Amygdala (tissue), 56 donors: ENCODE measurements at regions not wholly inside any gene's neighbourhood (a gene's known extent, or its start where the extent isn't known, plus 50 kb on each side); places are given as distances from the start of the nearest gene placed in this dataset.

Source experiments
- DNase-seq, 56 donors: peaks; one replicate each; lab custom pipeline; 2025; lab: John Stamatoyannopoulos, UW

DNA sequence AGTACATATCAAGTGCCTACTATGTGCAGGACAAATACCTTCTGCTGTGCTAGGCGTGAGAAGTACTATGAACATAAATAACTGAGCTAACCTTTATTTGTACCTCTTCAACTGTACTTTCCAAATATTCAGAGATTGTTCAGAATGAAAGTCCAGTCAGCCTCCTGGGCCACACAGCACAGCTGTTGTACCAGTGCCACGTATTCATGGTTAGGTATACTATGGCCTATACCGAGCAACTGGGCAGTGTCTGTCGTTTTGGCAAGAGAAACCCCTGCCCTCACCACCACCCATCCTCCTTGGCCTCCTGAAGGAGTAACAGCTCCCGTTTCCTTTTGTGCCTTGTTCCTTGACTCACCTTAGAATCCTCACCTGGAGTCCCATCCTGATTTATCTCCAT, 53.0 kb downstream of the RASSF10 start:
- no peak for DNase-seq

DNA sequence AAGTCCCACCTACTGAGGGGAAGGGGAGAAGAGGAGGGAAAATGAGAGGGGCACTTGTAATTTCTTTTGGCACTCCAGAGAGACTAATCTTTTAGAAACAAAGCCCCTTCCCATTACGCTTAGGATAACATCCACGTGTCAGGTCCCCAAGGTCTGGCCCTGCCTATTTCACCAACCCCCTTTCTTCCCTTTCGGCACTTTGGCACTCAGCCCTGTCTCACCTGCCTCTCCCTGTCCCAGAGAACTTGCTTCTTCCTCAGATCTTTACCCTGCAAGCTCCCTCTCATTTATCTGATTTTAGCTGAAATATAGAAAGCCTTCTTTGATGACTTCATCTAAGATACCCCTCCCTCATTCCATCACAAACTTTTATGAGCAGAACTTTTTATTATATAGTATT, 55.5 kb downstream of the RASSF10 start:
- no peak for DNase-seq

DNA sequence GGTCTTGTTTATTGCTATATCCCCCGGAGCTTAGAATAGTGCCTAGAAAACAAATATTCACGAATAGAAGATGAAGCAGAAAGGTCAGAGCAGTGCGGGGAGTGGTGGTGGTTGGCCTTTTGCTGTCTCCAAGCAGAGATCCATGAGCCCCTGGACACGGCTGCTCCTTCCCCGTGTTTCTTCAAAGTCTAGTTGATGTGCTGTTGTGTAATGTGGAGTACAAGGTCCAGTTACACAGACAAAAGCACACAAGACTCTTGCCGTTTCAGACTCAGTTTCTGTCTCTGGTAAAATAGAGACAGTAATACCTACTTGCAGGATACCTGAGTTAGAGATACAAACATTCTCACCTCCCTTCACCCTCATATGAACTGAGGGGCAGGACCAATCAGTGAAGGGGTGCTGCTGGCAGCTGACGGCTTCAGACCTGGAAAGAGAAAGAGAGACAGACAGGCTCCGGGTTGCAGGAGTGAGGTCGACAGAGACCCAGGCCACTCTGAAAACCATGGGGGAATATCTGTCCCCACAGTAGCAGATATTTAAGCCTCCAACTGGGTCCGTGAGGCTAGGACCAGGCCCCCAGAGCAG, 56.2 kb downstream of the RASSF10 start:
- DNase-seq = no peak

DNA sequence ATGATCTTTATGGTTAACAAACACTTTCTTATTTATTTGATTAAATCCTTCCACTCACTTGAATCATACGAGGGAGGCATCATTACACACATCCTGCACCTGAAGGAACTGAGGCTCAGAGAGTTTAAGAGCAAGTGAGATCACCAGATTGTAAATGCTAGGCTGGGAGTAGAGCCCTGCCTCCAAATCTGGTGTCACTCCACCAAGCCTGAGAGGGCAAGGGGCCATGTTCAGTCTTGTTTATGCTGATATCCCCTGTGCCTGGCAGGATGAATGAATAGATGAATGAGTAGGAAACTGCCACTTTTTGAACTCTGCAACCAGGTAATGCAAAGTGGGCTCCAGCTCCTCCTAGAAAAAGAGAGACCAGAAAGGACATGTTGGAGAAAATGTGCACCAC, 59.1 kb downstream of the RASSF10 start:
- DNase-seq = no peak

DNA sequence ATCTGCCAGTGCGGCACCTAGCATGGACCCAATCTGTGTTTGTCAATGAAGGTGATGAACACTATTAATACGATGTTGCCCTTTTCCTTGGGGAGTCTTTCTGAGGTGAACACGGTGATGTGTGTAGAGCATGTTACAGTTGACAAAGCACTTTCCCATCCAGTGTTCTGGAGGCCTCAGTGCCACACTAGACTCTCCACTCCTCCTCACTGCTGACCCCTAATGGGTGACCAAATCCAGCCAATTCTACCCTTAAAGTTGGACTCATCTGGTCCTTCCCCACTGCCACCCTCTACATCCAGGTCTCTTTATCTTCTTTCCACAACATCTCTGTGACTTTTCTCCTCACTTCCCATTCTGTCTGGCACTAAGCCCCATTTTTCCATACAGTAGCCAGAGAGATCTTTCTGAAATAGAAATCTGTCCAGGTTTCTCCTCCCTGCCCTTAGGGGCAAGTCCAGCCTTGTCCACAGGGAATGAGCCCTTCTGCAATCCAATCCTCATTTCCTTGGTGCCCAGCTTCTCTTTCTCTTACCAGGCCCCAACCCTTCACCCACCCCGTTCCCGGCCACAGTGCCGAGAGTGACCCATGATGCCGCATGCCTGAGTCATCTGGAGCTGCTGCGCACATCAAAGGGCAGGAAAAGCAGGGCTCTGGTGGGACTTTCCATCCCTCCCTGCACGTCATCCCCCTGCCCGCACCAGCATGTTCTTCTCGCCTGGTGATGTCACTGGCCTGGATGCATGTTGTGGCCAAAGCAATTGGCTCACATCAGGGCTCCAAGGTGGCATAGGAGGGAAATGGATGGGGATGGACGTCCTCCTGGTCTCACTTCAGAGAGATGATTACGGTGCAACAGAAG, 64.2 kb downstream of the RASSF10 start:
- DNase-seq = no peak

DNA sequence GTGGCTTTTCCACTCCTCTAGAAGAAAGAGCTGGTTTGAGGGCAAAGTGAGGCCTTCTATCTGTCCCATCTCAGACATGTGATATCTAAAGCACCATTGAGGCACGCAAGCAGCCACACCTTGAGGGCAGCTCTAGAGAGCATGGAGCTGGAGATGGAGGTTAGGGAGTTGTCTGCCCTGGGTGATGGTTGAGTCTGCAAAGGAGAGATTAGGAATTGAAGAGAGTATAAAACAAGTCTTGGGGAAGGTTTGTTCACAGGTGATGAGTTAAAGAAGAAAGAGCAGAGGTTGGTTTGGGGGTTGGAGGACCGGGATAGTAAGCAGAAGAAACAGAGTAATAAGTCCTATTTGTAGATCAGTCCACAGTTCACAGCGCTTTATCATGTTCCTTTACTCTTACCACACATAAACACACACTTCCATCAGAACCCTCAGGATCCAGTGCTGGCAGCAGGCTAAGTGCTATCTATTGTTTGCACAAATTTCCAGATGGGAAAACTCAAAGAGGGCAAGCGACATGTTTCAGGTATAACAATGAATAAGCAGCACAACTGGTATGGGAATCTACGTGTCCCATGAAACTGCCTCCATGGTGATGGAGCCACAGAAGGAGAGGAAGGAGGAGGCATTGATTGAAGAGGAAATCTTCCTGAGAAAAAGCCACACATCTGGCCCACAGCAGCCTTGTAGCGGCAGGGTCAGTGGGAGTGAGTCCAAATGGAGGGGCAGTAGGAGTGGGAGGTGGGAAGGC, 65.8 kb downstream of the RASSF10 start:
- DNase-seq = no peak

DNA sequence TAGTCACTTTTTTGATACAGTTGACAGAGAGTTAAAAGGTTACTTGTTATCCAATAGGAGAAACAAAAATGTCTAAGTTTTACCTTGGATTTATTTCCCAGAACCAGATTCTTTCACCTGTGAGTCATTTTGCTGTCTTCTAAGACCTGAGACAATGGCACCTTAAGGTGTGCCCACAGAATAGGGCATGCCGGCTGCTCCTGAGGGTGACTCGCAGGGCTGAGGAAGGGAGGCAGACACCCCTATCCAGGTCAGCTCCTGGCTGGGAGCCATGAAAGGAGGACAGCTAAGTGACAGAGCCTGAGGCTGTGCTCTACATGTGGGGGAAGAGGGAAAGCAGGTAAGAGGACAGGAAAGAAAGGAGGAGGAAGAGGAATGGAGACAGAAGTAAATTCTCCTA, 67.8 kb downstream of the RASSF10 start:
- no peak for DNase-seq

DNA sequence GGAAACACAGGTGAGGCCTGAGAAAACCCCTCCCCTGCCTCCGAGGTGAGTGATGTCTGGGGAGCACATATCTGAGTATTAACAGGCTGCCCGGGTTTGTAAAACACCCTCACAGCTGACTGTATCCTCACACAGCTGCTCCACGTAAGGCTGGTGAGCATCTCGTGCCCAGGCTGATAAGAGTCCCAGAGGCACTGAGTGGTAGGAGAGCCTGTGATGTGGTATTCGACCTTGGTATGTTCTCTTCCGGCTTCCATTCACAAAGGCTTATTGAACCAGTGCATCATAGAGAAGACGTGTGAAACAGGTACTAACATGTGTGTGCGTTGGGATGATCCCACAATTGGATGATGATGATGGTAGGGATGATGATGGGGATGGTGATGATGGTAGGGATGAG, 71.7 kb downstream of the RASSF10 start:
- DNase-seq = no peak

DNA sequence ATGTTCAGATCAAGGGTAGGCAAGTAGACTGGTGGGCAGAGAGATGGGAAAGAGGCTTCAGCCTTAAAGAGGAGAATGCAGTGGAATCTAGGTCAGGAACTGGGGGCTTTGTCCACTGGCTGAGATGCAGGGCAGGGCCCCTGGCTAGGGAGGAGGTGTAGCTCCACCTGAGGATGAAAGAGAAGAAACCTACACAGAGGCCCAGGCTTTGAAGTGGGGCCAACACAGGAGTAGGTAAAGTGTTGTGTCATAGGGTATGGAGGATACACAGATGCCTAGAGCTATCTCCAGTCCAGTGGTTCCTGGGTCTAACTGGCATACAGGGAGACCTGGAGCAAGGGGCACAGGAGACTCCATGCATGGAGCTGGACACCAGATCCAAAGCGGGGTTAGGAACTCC, 73.5 kb downstream of the RASSF10 start:
- DNase-seq = no peak

DNA sequence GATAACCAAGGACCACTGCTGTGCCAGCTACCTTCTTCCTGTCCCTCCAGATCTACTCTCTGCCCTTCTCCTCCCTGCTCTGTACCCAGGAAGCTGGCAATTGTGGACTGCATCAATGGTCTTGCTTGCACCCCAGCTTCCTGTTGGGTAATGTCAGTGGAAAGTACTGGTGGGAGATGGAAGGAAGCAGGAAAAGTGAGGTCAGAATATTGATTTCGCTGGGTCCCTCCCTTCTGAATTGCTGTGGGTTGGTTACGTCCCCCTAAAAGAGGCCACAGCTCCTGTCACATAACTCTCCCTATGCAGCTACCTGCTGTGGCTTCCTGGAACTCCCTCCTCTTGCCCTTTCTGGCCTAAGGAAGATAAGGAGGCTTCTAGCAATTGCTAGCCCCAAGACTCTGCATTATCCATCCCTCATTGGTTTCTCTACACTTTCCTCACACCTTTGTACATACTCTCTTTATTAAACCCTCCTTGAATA, 81.2 kb downstream of the RASSF10 start:
- DNase-seq = no peak

DNA sequence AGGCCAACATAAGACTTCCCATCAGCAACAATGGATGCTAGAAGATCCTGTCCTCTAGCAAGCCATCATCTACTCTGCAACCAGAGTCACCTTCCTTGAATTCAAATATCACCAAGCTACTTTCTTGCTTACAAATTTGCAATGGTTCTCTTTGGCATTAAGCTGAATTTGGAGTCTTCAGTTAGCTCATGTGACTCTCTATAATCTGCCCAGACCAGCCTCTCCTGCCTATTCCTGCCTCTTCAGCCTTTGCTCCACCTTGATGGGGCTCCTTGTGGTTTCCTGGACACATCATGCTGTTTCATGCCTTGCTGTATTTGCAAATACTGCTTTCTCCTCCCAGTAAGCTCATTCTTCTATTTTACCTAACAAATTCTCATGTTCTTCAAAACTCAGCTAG, 82.3 kb downstream of the RASSF10 start:
- DNase-seq = no peak

DNA sequence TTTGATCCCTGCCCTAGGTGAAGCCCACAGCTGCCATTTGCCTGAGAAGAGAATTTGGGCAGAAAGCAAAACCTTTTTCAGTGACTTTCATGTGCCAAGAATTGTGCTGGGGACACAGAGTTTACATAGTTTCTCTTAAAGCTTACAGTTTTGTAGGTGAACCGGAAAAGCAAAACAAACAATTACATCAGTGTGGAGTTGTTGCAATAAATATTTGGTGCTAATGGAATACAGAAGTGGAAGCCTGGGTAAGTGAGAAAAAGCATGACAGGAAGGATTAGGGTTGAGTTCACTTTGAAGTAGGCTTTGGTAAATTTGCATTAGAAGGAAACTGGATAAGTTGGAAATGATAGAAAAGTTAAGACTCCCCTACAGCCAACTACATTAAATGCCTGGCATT, 82.7 kb downstream of the RASSF10 start:
- no peak for DNase-seq

DNA sequence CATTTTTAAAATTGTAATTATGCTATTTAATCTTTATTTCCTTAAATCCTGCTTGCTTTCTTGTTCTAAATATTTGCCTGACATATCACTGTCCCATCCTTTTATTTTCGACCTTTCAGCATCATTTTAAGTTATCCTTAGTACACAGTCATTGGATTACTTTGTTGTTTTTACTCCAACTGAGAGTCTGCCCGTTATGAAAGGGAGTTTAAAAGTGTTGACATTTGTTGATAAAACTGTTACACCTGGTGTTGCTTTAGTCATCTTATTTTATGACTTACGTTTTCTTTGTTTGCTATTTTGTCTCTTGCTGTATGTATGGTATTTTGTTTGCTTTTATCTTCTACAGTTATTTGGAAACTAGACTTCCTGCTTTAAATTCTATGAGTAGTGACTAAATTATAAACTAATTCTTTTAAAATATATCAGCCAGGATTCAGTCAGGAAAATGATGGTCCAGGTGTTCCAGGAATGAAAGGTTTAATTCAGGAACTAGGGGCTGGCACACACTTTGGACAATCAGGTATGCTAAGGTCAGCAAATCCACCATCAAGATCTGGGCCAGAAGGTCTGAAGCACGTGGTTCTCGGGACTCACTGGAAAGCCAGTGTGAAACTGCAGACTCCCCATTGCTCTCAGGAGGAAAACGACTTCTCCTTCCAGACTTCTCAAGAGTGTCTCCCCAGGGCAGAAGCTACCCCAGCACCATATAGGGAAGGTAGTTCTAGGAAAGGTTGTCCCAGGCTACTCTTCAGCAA, 86.0 kb downstream of the RASSF10 start:
- no peak for DNase-seq

DNA sequence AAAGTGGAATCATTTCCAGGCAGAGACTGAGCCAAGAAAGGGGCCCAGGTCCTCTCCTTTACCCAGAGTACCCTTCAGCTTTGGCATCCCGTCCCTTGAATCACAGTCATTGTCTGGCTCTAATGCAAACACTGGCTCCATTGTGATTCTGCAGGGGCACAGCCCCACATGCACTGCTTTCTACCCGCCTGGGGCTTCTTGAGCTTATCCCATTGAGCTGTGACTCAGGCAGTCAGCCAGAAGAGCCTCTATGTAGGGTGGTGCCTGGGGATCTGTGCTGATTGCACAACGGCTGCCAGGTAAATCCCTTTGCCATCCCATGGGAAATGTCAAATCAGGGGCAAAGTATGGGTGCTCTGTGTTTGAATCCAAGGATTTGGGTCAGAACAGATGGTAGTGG, 88.9 kb downstream of the RASSF10 start:
- peak in 47 of 56 donors; percentile 6 to 90 (median 39) for DNase-seq

DNA sequence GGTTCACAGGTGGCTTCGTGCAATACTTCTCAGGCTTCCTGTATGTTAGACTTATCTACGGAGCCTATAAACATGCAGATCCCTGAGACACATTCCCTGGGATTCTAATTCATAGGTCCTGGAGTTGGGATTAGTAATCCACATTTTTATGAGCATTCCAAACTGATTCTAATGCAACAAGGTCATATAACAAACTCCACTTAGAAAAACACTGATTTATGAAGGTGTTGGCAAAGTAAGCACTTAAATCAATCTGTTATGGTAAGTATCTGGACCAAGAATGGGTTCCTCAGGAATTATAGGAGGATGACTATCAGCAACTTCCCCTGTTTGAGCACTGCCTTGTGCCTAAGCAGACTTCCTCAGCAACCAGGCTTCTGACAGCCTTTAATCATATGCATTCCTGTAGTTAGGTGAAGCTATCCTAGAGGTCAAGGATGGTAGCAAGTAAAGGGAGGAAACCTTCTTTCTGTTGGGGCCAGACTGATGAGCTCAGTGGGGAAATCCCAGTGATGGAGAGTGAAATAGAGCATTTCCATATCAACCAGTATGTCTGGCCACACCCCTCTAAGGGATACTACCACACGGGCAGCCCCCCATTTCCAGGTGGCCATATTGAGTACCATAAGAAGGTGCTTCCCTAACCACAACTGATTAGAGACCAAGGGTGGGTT, 89.6 kb downstream of the RASSF10 start:
- no peak for DNase-seq

DNA sequence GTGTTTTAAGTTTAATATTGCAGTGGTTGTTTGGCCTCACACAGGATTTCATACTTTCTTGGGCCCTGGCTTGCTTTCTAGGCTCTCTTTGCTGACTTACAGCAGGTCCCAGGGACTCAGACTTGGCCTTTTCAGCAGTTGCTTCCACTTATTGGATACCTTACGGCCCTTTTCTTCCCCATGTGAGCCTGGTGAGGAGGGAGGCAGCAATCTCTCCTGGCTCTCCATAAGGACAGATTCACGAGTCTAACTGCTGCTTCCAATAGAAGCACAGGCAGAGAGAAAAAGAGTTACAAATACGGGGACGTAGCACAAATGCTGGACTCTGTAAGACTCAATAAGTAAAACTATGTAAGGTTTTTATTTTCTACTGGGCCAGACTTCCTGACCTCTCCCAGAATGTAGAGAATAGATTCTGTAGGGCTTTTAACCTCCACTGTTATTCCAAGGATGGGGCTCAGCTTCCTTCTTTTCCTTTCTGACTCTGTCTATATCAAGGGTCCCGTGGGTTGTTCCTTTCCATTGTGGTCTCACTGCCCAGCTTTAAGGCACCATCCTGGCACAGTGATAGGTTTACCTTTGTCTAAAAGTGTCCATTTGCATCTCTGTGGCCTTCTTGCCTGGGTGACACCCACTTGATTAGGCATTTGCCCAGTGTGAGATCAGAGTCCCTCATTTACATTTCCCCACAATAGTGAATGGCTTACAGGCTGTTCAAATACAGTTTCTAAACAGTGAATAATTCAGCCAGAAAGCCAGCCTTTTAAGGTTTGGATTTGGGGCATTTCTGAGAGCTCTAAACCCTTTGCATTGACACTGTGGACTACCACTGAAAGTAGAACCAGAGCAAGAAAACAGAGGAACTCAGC, 92.8 kb downstream of the RASSF10 start:
- peak in 5 of 56 donors; percentile 3 to 12 (median 7) for DNase-seq

DNA sequence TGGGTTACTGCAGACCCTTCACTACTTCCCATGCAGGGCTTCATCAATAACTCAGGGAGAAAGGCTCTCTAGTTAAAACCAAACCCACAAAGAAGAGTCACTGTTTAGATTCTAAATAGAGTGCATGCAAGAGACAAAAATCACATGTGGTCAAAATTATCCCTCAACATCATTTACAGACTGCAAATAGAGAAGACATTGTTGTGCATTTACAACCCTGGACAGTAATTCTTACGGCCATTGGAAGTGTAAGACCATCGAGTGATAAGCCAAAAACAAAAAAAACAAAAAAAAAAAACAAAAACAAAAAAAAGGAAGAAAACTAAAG, 93.4 kb downstream of the RASSF10 start:
- no peak for DNase-seq

DNA sequence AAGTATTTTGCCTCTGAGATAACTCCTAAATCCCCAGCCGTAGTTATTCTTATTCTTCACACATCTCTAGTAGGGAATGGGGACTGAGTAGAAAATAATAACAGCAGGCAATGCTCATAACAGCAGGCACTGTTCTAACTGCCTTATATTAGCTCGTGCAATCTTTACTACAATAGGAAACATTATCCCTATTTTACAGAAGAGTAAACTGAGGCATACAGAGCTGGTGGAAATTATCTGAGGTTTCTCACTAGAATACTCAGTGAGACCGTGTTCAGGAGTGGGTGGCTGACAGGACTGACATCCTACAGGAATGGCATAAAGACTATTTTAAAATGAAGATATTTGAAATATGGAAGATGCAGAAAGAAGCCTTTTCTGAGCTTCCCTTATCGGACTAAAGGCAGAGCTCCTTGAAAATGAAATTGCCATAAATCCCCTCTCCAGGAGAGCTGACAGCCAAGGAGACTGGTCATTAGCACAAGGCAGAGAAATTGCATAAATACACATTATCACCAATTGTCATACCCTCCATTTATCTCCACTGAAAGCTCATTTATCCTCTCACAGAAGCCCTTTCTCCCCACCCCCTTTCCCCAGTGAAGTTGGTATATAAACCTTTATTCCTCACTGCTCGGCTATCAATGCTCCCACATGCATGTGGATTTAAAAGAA, 93.9 kb downstream of the RASSF10 start:
- no peak for DNase-seq
